ENCODE measurements at regions not wholly inside any gene's neighbourhood (a gene's known extent, or its start where the extent isn't known, plus 50 kb on each side); places are given as distances from the start of the nearest gene placed in this dataset.

DNA sequence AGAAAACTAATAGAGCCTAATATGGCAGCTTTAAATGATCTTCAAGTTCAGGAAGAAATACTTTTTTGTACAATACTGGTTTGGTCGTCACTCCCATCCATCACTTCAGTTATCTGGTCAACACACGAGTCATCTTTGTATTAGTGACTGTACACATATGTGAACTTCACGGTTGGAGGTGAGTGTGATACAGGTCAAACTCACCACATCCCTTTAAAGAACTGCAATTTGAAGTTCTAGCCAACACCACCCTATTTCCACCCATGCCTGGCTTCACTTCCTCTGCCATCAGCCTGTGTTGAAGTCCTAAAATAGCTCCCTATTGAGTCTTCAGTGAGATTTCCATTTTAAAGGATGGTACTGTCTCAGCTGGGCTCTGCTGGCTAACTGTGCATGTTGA lies 361.9 kb downstream of the TXNL1 start:
- Histone ChIP-seq H3K9me3 (replicated peaks; ENCODE audit: control insufficient read depth, insufficient read depth, low read length) (no peaks in the 10 kb centered on the region), H2AFZ (ENCODE audit: control insufficient read depth, low read depth, low read length) (no peak overlapping the region), H3K27me3 (replicated peaks in 1 of 2; ENCODE audit: control insufficient read depth in 2 of 2, insufficient read depth in 2 of 2, low read length in 1 of 2) (no peaks in the 10 kb centered on the region), H3K27ac (ENCODE audit: control insufficient read depth, insufficient read depth) (no peak overlapping the region), H3K9ac (ENCODE audit: control insufficient read depth, insufficient read depth, low read length) (no peak overlapping the region), H4K20me1 (ENCODE audit: control insufficient read depth, insufficient read depth) (no peaks in the 10 kb centered on the region), H3K4me1 (ENCODE audit: control insufficient read depth, insufficient read depth, low read length) (no peaks in the 10 kb centered on the region), H3K4me3 (no peak overlapping the region), H3K4me2 (ENCODE audit: control insufficient read depth, insufficient read depth) (no peak overlapping the region), H3K79me2 (ENCODE audit: control insufficient read depth, insufficient read depth, low read length) (no peaks in the 10 kb centered on the region), H3K36me3 (ENCODE audit: control insufficient read depth in 2 of 2, insufficient read depth in 2 of 2, low read length in 1 of 2) (no peaks in the 10 kb centered on the region)
- FAIRE-seq: no peak
- in situ Hi-C loops (cut with MboI) (no loop called here), intact Hi-C loops (cut with micrococcal nuclease; ENCODE audit: unreplicated experiment) (no loop called here)
- ATAC-seq: peak; percentile 33; the same call in 2 of the 3 replicates
- ChIA-PET CTCF (interaction anchor here (1.4 kb wide), 1 partner anchor 12 kb away, joined by 3 read pairs; no protein-coding TSS in a partner anchor), POLR2A (no interaction called here), SMC1A (ENCODE audit: uncharacterized antibody, unreplicated experiment) (interaction anchor here (1.1 to 3.0 kb wide), 2 partner anchors 12 to 16 kb away, joined by 3 to 9 read pairs; no protein-coding TSS in a partner anchor), RAD21 (ENCODE audit: unreplicated experiment) (no interaction called here)
- WGBS (ENCODE audit: insufficient coverage, insufficient replicate concordance, low lambda C conversion rate, missing lambda C conversion rate): 1% methylated on average over 3 of the region's 3 CpGs
- DNase-seq (ENCODE audit: low read depth, low spot score): no peak
- no TSS peak for BruUV-seq (replicated peaks)
- TF ChIP-seq ZZZ3 (IDR thresholded peaks at IDR 0.05; ENCODE audit: control insufficient read depth, insufficient read length, low read depth) (no peak), ZNF217 (IDR thresholded peaks at IDR 0.05) (no peak), MEF2B (IDR thresholded peaks at IDR 0.05; ENCODE audit: partially characterized antibody, poor library complexity, severe bottlenecking) (no peak), MTA3 (IDR thresholded peaks at IDR 0.05; ENCODE audit: borderline replicate concordance, low read length) (no peak), IRF4 (IDR thresholded peaks at IDR 0.05; ENCODE audit: low read depth, low read length) (no peak), RAD21 (IDR thresholded peaks at IDR 0.05; ENCODE audit: insufficient read depth, low read depth, low read length) (no peak), HDAC2 (IDR thresholded peaks at IDR 0.05) (no peak), PML (IDR thresholded peaks at IDR 0.05; ENCODE audit: low read length) (no peak), STAT3 (IDR thresholded peaks at IDR 0.05; ENCODE audit: low read depth, low read length) (no peak), RB1 (IDR thresholded peaks at IDR 0.05; ENCODE audit: borderline replicate concordance) (no peak), ASH2L (IDR thresholded peaks at IDR 0.05; ENCODE audit: borderline replicate concordance, low read depth) (no peak), STAT1 (conservative IDR thresholded peaks at IDR 0.05) (no peak), KAT2A (conservative IDR thresholded peaks at IDR 0.05; ENCODE audit: control insufficient read depth, low read depth, low read length) (no peak), MTA2 (IDR thresholded peaks at IDR 0.05; ENCODE audit: low read depth) (no peak)
- TF ChIP-seq, protein P1, sequence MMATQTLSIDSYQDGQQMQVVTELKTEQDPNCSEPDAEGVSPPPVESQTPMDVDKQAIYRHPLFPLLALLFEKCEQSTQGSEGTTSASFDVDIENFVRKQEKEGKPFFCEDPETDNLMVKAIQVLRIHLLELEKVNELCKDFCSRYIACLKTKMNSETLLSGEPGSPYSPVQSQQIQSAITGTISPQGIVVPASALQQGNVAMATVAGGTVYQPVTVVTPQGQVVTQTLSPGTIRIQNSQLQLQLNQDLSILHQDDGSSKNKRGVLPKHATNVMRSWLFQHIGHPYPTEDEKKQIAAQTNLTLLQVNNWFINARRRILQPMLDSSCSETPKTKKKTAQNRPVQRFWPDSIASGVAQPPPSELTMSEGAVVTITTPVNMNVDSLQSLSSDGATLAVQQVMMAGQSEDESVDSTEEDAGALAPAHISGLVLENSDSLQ (IDR thresholded peaks at IDR 0.05): no peak
